GM19351 (cell line): ENCODE measurements at regions not wholly inside any gene's neighbourhood (a gene's known extent, or its start where the extent isn't known, plus 50 kb on each side); places are given as distances from the start of the nearest gene placed in this dataset.

Source experiments
- ATAC-seq: cut with Tn5 transposase; IDR thresholded peaks from one replicate; pipeline ENCODE4 v1.9.1; 2021; ENCODE audit warnings: mild to moderate bottlenecking, moderate library complexity; ENCODE audit not compliant: unreplicated experiment

- no peak for ATAC-seq
Observed at GRCh38 chr15:36218991-36219390, 360.4 kb upstream of the CDIN1 start.

- no peak for ATAC-seq
Observed at GRCh38 chr15:36221992-36222391, 357.4 kb upstream of the CDIN1 start.

GRCh38 chr15:36230776-36231175, 348.6 kb upstream of the CDIN1 start:
- ATAC-seq: no peak

GRCh38 chr15:36232491-36232890, 346.9 kb upstream of the CDIN1 start:
- no peak for ATAC-seq

GRCh38 chr15:36234743-36235142, 344.7 kb upstream of the CDIN1 start:
- no peak for ATAC-seq

GRCh38 chr15:36235173-36235572, 344.3 kb upstream of the CDIN1 start:
- ATAC-seq: no peak

- ATAC-seq: no peak
Observed at GRCh38 chr15:36239509-36239908, 339.9 kb upstream of the CDIN1 start.

- no peak for ATAC-seq
Observed at GRCh38 chr15:36251450-36251849, 328.0 kb upstream of the CDIN1 start.

GRCh38 chr15:36252146-36252711, 327.2 kb upstream of the CDIN1 start:
- ATAC-seq: no peak

GRCh38 chr15:36254426-36254825, 325.0 kb upstream of the CDIN1 start:
- ATAC-seq: no peak

GRCh38 chr15:36256404-36256807, 323.0 kb upstream of the CDIN1 start:
- no peak for ATAC-seq

GRCh38 chr15:36263666-36264065, 315.8 kb upstream of the CDIN1 start:
- no peak for ATAC-seq

- no peak for ATAC-seq
Observed at GRCh38 chr15:36265422-36265821, 314.0 kb upstream of the CDIN1 start.

GRCh38 chr15:36271048-36271447, 308.4 kb upstream of the CDIN1 start:
- ATAC-seq: no peak

GRCh38 chr15:36275656-36276055, 303.8 kb upstream of the CDIN1 start:
- no peak for ATAC-seq

GRCh38 chr15:36278219-36278618, 301.2 kb upstream of the CDIN1 start:
- ATAC-seq: no peak

- no peak for ATAC-seq
Observed at GRCh38 chr15:36282821-36283220, 296.6 kb upstream of the CDIN1 start.

- ATAC-seq: no peak
Observed at GRCh38 chr15:36284911-36285310, 294.5 kb upstream of the CDIN1 start.

GRCh38 chr15:36291501-36291900, 287.9 kb upstream of the CDIN1 start:
- ATAC-seq: no peak

- ATAC-seq: no peak
Observed at GRCh38 chr15:36294359-36294758, 285.1 kb upstream of the CDIN1 start.

- no peak for ATAC-seq
Observed at GRCh38 chr15:36301947-36302346, 277.5 kb upstream of the CDIN1 start.

GRCh38 chr15:36313021-36313420, 266.4 kb upstream of the CDIN1 start:
- ATAC-seq: no peak

- no peak for ATAC-seq
Observed at GRCh38 chr15:36313736-36314280, 265.6 kb upstream of the CDIN1 start.
